Stimulated activated CD4-positive, alpha-beta T cell treated with anti-CD3 and anti-CD28 coated beads, Interleukin-4, amount 100 ng/mL, for 4 hours (primary cell): ENCODE measurements at regions not wholly inside any gene's neighbourhood (a gene's known extent, or its start where the extent isn't known, plus 50 kb on each side); places are given as distances from the start of the nearest gene placed in this dataset.
A peak's percentile ranks its signal among the peaks of the same experiment; 100 is the strongest.
"Not testable (repeated sequence)": the region's sequence is repeated elsewhere in the genome, so short reads cannot be mapped to it uniquely, and the experiment has no call there.

ENCODE experiments used
- DNase-seq, 2 experiments: peaks; one replicate each; pipeline ENCODE4 v3.0.0-alpha.2; 2020

GRCh38 chr6:37580176-37580955, 80.7 kb upstream of the CCDC167 start:
- DNase-seq: no peak

- DNase-seq: no peak
Measured at GRCh38 chr6:37579444-37580067, 79.9 kb upstream of the CCDC167 start.

- no peak for DNase-seq
Measured at GRCh38 chr6:37578104-37578503, 78.4 kb upstream of the CCDC167 start.

- no peak for DNase-seq
Measured at GRCh38 chr6:37576336-37576737, 76.6 kb upstream of the CCDC167 start.

GRCh38 chr6:37575221-37575620, 75.5 kb upstream of the CCDC167 start:
- DNase-seq: no peak

GRCh38 chr6:37572334-37572733, 72.6 kb upstream of the CCDC167 start:
- DNase-seq: no peak

- DNase-seq: no peak
Measured at GRCh38 chr6:37570482-37571133, 70.9 kb upstream of the CCDC167 start.

GRCh38 chr6:37569743-37570481, 70.2 kb upstream of the CCDC167 start:
- DNase-seq: no peak

- no peak for DNase-seq
Measured at GRCh38 chr6:37569317-37569716, 69.6 kb upstream of the CCDC167 start.

- no peak for DNase-seq
Measured at GRCh38 chr6:37566950-37567349, 67.3 kb upstream of the CCDC167 start.

GRCh38 chr6:37566111-37566949, 66.6 kb upstream of the CCDC167 start:
- DNase-seq: peak; percentile 57 to 78

GRCh38 chr6:37565267-37566110, 65.8 kb upstream of the CCDC167 start:
- no peak for DNase-seq

GRCh38 chr6:37562926-37563288, 63.2 kb upstream of the CCDC167 start:
- DNase-seq: not testable (repeated sequence)

- DNase-seq: no peak
Measured at GRCh38 chr6:37561361-37561760, 61.7 kb upstream of the CCDC167 start.

GRCh38 chr6:37560737-37561103, 61.0 kb upstream of the CCDC167 start:
- no peak for DNase-seq

- no peak for DNase-seq
Measured at GRCh38 chr6:37559501-37559900, 59.8 kb upstream of the CCDC167 start.

- DNase-seq: no peak
Measured at GRCh38 chr6:37559050-37559449, 59.4 kb upstream of the CCDC167 start.

- no peak for DNase-seq
Measured at GRCh38 chr6:37558646-37559045, 59.0 kb upstream of the CCDC167 start.

- DNase-seq: no peak
Measured at GRCh38 chr6:37558168-37558567, 58.5 kb upstream of the CCDC167 start.

- no peak for DNase-seq
Measured at GRCh38 chr6:37557645-37558114, 58.0 kb upstream of the CCDC167 start.

- DNase-seq: no peak
Measured at GRCh38 chr6:37556881-37557644, 57.4 kb upstream of the CCDC167 start.
